ENCODE measurements at regions not wholly inside any gene's neighbourhood (a gene's known extent, or its start where the extent isn't known, plus 50 kb on each side); places are given as distances from the start of the nearest gene placed in this dataset.

- Histone ChIP-seq H3K9me3 (no peaks in the 10 kb centered on the region), H3K27me3 (ENCODE audit: insufficient read depth in 3 of 3, low read length in 2 of 3) (no peaks in the 10 kb centered on the region), H3K36me3 (ENCODE audit: insufficient read depth in 1 of 2, low read depth in 1 of 2) (no peaks in the 10 kb centered on the region), H3K27ac (no peak overlapping the region), H3K4me3 (no peak overlapping the region), H3K4me1 (no peaks in the 10 kb centered on the region)
- intact Hi-C loops (cut with DNase I) = no loop called here
- DNase-seq (no peak), ATAC-seq (no peak)
- 74 to 79% (median 75%) methylated on average over 6 of the region's 6 CpGs for WGBS, 3 donors
- TF ChIP-seq CTCF (IDR thresholded peaks at IDR 0.05) = no peak
Observed at GRCh38 chr2:104598636-104599035, 255.3 kb upstream of the POU3F3 start.

GRCh38 chr2:104599787-104600510 is 254.0 kb upstream of the POU3F3 start:
- Histone ChIP-seq H3K4me3 (no peak overlapping the region), H3K27ac (no peak overlapping the region), H3K4me1 (no peaks in the 10 kb centered on the region), H3K36me3 (ENCODE audit: insufficient read depth in 1 of 2, low read depth in 1 of 2) (no peaks in the 10 kb centered on the region), H3K27me3 (ENCODE audit: insufficient read depth in 3 of 3, low read length in 2 of 3) (no peaks in the 10 kb centered on the region), H3K9me3 (no peaks in the 10 kb centered on the region)
- intact Hi-C loops (cut with DNase I) = no loop called here
- 62 to 89% (median 84%) methylated on average over 2 of the region's 2 CpGs for WGBS, 3 donors
- no peak for TF ChIP-seq CTCF (IDR thresholded peaks at IDR 0.05)
- peak in 2 of 4 donors; percentile 33 to 42 for ATAC-seq
- DNase-seq = no peak

- Histone ChIP-seq H3K9me3 (no peaks in the 10 kb centered on the region), H3K36me3 (ENCODE audit: insufficient read depth in 1 of 2, low read depth in 1 of 2) (no peaks in the 10 kb centered on the region), H3K4me3 (no peak overlapping the region), H3K27me3 (ENCODE audit: insufficient read depth in 3 of 3, low read length in 2 of 3) (no peaks in the 10 kb centered on the region), H3K27ac (no peak overlapping the region), H3K4me1 (no peaks in the 10 kb centered on the region)
- ATAC-seq (no peak), DNase-seq (no peak)
- no peak for TF ChIP-seq CTCF (IDR thresholded peaks at IDR 0.05)
- intact Hi-C loops (cut with DNase I) = no loop called here
- 70 to 74% (median 74%) methylated on average over 1 of the region's 1 CpG for WGBS, 3 donors
Observed at GRCh38 chr2:104606056-104606455, 247.9 kb upstream of the POU3F3 start.

- Histone ChIP-seq H3K36me3 (ENCODE audit: insufficient read depth in 1 of 2, low read depth in 1 of 2) (no peaks in the 10 kb centered on the region), H3K4me3 (no peak overlapping the region), H3K4me1 (peaks cover 4% of the 10 kb centered on the region), H3K9me3 (no peaks in the 10 kb centered on the region), H3K27me3 (ENCODE audit: insufficient read depth in 3 of 3, low read length in 2 of 3) (no peaks in the 10 kb centered on the region), H3K27ac (no peak overlapping the region)
- WGBS, 3 donors = 46 to 61% (median 60%) methylated on average over 3 of the region's 3 CpGs
- DNase-seq = no peak
- intact Hi-C loops (cut with DNase I) = no loop called here
- TF ChIP-seq CTCF (IDR thresholded peaks at IDR 0.05) = no peak
- no peak for ATAC-seq
Observed at GRCh38 chr2:104616856-104617255, 237.1 kb upstream of the POU3F3 start.

GRCh38 chr2:104620801-104621200 is 233.1 kb upstream of the POU3F3 start:
- Histone ChIP-seq H3K4me3 (no peak overlapping the region), H3K9me3 (no peaks in the 10 kb centered on the region), H3K27ac (no peak overlapping the region), H3K4me1 (peaks cover 4% of the 10 kb centered on the region), H3K36me3 (ENCODE audit: insufficient read depth in 1 of 2, low read depth in 1 of 2) (no peaks in the 10 kb centered on the region), H3K27me3 (ENCODE audit: insufficient read depth in 3 of 3, low read length in 2 of 3) (no peaks in the 10 kb centered on the region)
- ATAC-seq (no peak), DNase-seq (no peak)
- intact Hi-C loops (cut with DNase I) = no loop called here
- 68 to 79% (median 68%) methylated on average over 7 of the region's 7 CpGs for WGBS, 3 donors
- no peak for TF ChIP-seq CTCF (IDR thresholded peaks at IDR 0.05)

All from psoas muscle (tissue), 7 donors.